ENCODE measurements at regions not wholly inside any gene's neighbourhood (a gene's known extent, or its start where the extent isn't known, plus 50 kb on each side); places are given as distances from the start of the nearest gene placed in this dataset.

DNA sequence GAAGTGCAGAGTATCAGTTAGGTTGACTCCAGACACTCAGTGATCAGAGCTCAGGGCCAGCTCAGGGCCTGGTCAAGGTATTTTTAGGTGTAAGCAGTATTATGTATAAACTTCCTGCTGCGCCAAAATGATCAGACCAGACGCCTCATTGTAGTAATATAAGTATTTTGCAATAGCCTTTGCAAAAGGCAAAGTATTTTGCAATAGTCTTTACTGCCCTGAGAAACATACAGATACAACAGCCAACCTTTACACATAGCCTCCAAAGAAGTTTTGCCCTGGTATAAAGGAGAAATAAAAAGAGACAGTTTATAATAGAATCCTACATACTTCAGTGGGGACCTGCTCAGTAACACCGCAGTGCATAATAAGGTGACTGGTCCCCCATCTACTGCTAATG lies 333.0 kb upstream of the EEF2KMT start:
- dilution Hi-C loops (cut with MboI; ENCODE audit: extremely low pct_ligation_motif_present, low sequenced_read_pairs): no loop called here
- H3K9ac ChIP-seq (replicated peaks; ENCODE audit: extremely low read depth, insufficient read depth, low read length): no peak overlapping the region
- no peaks in the 10 kb centered on the region for H4K20me1 ChIP-seq (replicated peaks; ENCODE audit: control insufficient read depth, extremely low read depth, insufficient read depth, low read length)
- no peaks in the 10 kb centered on the region for H3K4me1 ChIP-seq (ENCODE audit: control insufficient read depth, extremely low read depth, insufficient read depth, low read length)
- H3K4me2 ChIP-seq (ENCODE audit: insufficient read depth, low read length): no peak overlapping the region
- no peak overlapping the region for H2AFZ ChIP-seq (ENCODE audit: low read depth, low read length)
- intact Hi-C loops (cut with micrococcal nuclease): no loop called here
- H3K27ac ChIP-seq (ENCODE audit: insufficient read depth, low read depth, low read length): no peak overlapping the region
- H3K4me3 ChIP-seq (replicated peaks in 1 of 3; ENCODE audit: insufficient read depth in 1 of 3, low read depth in 1 of 3, low read length in 3 of 3): no peak overlapping the region
- BruUV-seq (replicated peaks): no TSS peak
- FAIRE-seq: no peak
- H3K9me3 ChIP-seq (replicated peaks; ENCODE audit: control insufficient read depth, insufficient read depth, low read length): peaks cover 7% of the 10 kb centered on the region
- H3K79me2 ChIP-seq (ENCODE audit: control insufficient read depth, insufficient read depth, low read length): no peaks in the 10 kb centered on the region
- ChIA-PET POLR2A (no interaction called here), CTCF (no interaction called here)
- H3K9me1 ChIP-seq (replicated peaks; ENCODE audit: control insufficient read depth, extremely low read depth, insufficient read depth, low read length): no peaks in the 10 kb centered on the region
- H3K36me3 ChIP-seq (ENCODE audit: control insufficient read depth in 2 of 2, extremely low read depth in 1 of 2, insufficient read depth in 2 of 2, low read length in 2 of 2): no peaks in the 10 kb centered on the region
- H3K27me3 ChIP-seq (ENCODE audit: control insufficient read depth in 2 of 2, insufficient read depth in 2 of 2, low read length in 2 of 2): no peaks in the 10 kb centered on the region
- DNase-seq (ENCODE audit: low read depth, low spot score): no peak
- no peak for TF ChIP-seq CTCF (IDR thresholded peaks at IDR 0.05; ENCODE audit: extremely low read depth in 1 of 2, insufficient read depth in 1 of 2, low read depth in 1 of 2, low read length in 2 of 2)
- no peak for TF ChIP-seq EZH2 (IDR thresholded peaks at IDR 0.05; ENCODE audit: borderline replicate concordance, low read depth, low read length, severe bottlenecking)
- TF ChIP-seq POLR2A (IDR thresholded peaks at IDR 0.05; ENCODE audit: low read depth, low read length): no peak
- TF ChIP-seq MYC (IDR thresholded peaks at IDR 0.05; ENCODE audit: low read depth, low read length): no peak
- no peak for TF ChIP-seq JUN (IDR thresholded peaks at IDR 0.05; ENCODE audit: borderline replicate concordance, insufficient read depth, insufficient read length, low read depth)
- TF ChIP-seq, protein P1, sequence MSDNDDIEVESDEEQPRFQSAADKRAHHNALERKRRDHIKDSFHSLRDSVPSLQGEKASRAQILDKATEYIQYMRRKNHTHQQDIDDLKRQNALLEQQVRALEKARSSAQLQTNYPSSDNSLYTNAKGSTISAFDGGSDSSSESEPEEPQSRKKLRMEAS (IDR thresholded peaks at IDR 0.05; ENCODE audit: insufficient read depth, insufficient read length): no peak
- no peak for TF ChIP-seq GATA2 (IDR thresholded peaks at IDR 0.05; ENCODE audit: insufficient read depth, insufficient read length, low read depth, low read length)
- TF ChIP-seq FOS (IDR thresholded peaks at IDR 0.05; ENCODE audit: borderline replicate concordance, insufficient read depth, low read length): no peak
- TF ChIP-seq POLR2AphosphoS5 (IDR thresholded peaks at IDR 0.05; ENCODE audit: insufficient read depth, low read depth, low read length): no peak
